Stimulated activated CD4-positive, alpha-beta T cell treated with anti-CD3 and anti-CD28 coated beads, TNF-alpha, amount 100 ng/mL, for 1 hour (primary cell): ENCODE measurements at regions not wholly inside any gene's neighbourhood (a gene's known extent, or its start where the extent isn't known, plus 50 kb on each side); places are given as distances from the start of the nearest gene placed in this dataset.
"Not testable (repeated sequence)": the region's sequence is repeated elsewhere in the genome, so short reads cannot be mapped to it uniquely, and the experiment has no call there.

Experiments used
- DNase-seq, 3 donors: peaks; one replicate each; pipeline ENCODE4 v3.0.0-alpha.2; 2020; ENCODE audit warnings: low read depth in 3 of 3, low spot score in 1 of 3

DNA sequence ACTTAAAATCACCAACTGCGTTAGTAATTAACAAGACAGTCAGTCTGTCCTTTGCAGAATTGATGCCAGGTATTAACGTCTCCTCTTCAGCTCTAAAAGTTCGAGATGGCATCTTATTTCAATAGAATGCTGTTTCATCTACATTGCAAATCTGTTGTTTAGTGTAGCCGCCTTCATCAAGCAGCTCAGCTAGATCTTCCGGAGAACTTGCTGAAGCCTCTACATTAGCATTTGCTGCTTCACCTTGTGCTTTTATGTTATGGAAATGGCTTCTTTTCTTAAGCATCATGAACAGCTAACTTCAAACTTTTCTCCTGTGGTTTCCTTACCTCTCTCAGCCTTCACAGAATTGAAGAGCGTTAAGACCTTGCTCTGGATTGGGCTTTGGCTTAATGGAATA is 95.5 kb upstream of the FAM20C start:
- no peak for DNase-seq

DNA sequence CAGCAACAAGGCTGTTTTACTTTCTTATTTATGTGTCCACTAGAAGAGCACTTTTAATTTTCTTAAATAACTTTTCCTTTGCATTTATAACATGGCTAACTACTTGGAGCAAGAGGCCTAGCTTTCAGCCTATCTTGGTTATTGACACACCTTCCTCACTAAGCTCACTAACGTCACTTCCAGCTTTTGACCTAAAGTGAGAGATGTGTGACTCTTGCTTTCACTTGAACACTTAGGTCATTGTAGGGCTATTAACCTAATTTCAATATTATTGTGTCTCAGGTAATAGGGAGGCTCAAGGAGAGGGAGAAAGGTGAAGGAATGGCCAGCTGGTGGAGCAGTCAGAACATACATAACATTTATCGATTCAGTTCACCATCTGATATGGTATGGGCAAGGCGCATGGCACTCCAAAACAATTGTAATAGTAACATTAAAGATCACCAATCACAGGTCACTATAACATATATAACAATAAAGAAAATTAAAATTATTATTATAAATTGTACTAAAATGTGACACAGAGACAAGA is 95.0 kb upstream of the FAM20C start:
- DNase-seq = no peak

DNA sequence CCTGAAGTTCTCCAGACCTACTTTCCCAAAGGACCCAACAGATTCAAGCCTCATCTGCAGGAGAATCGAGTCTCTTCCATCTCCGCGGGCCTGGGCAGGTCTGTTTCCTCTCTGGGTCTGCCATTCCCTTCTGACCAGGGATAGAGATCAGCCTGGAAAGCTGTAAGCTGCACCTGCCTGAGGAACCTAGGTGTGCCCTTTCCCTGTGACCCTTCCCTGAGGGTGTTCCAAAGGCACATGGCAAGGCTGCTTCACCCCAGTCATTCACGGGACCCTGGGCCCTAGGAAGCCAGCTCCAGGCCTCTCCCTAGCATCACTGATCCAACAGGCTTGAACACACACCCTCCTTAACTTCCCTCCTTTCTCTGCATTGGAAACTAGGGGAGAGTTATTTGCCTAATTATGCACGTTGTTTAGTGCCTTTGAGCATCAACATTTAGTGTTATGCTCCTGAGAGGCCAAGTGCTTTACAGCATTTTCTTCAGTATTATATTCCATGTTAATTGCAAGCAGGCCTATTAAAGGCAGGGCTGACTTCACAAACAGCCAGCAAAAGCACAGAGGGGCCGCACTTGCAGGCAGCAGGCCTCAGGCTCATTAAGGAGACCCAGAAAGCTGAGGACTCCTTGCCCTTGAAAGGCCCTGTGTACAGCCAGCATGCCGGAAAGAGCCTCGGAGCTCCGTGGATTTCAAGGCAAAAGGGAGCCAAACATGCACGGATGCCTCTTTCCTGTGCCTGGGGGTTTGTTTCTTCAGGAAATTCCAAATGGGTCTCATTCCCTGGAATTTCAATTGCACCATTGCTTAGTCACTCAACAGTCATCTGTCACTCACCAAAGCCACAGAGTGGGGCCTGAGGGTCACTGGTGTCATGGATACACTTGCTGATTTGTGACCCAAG is 91.0 kb upstream of the FAM20C start:
- DNase-seq = no peak

DNA sequence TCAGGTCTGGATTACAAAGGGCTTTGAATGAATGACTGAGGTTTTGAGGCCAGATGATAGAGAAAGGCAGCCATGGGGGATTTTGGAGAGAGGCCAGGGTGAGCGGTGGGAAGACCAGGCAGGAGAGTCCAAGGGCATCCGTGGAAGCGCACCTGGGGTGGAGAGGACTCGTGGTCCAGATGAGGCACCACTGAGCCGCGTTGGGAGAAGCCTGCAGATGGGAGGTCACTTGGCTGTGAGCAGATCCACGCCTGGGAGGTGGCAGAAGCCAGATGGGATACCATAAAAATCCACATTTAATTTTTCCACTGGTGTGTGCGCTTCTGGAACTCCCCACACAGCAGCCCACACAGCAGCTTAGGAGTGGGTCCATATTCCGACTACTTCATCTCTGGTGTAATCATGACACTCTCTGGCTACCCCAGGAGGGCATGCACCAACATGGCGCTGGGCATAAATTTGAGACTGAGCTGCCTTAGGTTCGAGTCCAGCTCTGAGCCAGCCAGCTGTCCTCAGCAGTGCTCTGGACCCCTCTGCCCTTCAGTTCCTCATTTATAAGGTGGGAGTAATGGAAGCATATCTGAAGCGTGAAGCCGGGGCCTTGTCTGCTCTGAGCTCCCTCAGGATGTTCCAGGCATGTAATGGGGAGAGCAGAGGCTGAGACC is 90.2 kb upstream of the FAM20C start:
- DNase-seq = no peak

DNA sequence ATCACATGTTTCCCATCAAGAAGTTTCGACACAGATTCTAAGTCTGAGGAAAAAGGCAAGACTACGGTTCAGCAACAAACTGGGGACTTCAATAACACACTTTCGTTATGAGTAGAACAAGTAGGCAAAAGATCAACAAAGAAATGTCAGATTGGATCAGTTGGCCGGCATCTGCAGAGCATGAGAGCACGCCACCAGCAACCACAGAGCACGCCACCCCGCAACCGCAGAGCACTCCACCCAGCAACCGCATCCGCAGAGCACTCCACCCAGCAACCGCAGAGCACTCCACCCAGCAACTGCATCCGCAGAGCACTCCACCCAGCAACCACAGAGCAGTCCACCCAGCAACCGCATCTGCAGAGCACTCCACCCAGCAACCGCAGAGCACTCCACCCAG is 89.7 kb upstream of the FAM20C start:
- DNase-seq = no peak

DNA sequence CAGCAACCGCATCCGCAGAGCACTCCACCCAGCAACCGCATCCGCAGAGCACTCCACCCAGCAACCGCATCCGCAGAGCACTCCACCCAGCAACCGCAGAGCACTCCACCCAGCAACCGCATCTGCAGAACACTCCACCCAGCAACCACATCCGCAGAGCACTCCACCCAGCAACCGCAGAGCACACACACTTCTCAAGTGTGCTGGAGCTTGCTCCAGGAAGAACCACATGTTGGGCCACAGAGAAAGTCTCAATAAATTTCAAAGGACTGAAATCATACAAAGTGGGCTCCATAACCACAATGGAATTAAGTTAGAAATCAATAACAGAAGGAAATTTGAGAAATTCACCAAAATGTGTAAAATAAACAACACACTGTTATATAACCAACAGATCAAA is 88.4 kb upstream of the FAM20C start:
- not testable (repeated sequence) for DNase-seq

DNA sequence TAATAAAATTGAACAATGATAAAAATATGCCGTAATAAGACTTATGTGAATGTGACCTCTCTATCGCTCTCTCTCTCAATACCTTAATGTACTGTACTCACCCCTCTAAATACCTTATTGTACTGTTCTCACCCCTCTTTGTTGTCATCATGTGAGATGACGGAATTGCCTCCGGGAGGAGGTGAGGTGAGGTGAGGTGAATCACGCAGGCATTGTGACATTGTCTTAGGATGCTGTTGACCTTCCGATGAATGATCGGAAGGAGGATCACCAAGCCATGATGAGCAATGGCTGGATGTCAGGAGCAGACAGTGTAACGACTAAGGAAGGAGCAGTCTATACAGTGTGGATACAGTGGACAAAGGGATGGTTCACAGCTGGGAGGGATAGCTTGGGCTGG is 87.4 kb upstream of the FAM20C start:
- no peak for DNase-seq

DNA sequence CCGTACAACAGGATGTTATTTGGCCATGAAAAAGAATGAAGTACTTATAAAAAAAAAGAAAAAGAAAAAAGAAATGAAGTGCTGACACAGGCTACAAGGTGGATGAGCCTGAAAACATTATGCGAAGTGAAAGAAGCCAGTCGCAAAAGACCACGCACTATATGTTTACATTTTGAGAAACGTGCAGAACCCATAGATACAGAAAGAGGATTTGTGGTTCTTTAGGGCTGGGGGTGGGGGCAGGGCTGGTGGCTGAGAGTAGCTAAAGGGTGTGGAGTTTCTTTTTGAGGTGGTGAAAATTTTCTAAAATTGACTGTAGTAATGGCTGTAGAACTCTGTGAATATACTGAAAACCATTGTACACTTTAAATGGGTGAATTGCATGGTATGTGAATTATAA is 86.0 kb upstream of the FAM20C start:
- DNase-seq = no peak

DNA sequence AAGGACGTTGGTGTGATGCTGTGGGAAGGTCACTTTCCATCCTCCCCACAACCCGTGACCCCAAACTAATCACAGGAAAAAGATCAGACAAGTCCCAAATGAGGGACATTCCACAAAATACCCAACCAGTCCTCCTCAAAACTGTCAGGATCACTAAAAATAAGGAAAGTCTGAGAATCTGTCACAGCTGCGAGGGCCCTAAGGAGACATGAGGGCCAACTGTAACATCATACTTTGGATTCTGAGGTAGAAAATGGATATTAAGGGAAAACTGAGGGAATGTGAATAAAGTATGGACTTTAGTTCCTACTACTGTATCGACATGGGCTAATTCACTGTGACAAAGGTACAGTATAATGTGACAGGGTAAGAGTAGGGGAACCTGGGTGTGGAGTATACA is 85.1 kb upstream of the FAM20C start:
- DNase-seq = no peak

DNA sequence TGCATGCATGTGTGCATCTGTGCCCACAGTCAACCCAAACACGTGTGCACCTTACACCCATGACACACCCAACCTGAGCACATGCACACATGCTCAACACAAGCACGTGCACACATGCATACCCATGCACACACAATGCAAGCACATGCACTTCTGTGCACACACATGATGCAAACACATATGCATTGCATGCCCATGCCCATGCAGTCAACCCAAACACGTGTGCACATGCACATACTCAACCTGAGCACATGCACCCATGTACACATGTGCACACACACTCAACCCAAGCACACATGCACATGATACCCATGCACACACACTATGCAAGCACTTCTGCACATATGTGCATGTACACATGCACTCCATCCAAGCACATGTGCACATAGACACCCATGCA is 84.5 kb upstream of the FAM20C start:
- DNase-seq = no peak

DNA sequence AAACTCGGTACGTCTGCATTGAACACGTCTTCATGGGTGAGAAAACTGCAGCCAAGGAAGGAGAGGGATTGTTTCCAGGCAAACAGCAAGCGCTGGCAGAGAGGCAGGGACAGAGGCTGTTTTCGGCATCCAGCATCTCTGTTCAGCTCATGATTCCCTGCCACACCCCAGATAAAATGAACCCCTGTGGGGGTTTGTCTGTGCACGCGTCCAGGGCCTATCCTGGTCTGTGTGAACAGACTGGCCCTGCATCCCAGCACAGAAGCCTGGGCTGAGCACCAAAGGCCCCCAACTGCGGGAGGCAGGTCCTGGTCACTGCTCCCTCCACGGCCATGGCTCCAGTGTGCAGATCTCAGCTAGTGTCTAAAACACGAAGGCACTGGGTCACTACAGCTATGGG is 83.3 kb upstream of the FAM20C start:
- DNase-seq = no peak

DNA sequence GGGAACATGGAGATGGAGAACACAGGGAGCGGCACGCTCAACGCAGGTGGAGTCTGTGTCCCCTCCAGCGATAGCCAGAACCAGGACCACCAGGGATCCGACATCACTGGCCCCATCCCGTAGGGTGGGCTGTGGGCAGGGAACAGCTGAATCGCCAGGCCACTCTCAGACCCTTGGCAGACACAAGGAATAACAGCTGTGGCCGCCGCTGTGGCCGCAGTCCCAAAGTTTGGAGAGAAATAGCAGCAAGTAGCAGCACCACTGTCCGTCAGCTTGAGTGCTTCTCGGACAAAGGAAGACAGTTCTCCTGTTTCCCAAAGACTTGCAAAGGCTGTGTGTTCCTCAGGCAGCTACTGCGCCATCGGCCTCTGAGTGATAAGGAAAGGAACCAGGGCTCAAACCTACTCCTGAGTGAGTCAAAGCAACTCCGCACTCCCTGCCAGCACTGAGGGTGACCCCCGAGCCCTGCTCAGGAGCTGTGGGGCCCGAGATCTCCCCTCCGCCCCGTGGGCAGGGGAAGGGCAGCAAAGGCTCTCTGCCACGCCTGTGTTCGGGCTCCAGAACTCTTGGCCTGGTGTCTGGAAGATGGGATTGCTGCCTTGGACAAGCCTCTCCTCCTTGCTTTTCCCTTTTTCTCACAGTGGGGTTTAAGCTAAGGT is 82.3 kb upstream of the FAM20C start:
- DNase-seq = no peak

DNA sequence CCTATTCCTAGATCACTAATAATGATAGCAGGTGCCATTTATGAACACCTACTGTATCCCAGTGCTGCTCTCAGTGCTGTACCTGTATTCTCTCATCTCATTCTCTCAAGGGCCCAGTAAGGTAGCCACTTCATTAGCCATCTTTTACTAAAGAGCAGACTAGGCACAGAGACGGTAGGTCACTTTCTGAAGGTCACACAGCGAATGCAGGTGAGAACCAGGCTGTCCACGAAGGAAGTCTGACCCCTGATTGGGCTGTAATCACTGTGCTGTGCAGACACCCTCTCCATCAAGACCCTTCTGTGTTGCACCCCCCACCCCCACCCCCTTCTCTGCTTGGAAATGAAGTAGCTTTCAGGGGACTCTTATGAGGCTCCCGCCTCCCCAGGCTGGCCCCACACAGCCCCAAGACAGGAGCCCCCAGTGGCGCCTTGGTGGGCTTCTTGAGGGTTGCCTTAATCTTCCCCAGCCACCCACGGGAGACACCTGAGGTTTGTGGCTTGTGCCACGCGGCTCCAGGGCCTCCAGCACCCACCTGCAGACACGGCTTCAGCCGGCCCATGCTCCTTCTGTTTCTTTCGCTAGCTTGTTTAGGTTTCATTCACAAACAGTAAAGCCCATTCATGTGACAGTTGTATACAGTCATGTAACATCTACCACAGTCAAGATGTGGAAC is 81.7 kb upstream of the FAM20C start:
- no peak for DNase-seq

DNA sequence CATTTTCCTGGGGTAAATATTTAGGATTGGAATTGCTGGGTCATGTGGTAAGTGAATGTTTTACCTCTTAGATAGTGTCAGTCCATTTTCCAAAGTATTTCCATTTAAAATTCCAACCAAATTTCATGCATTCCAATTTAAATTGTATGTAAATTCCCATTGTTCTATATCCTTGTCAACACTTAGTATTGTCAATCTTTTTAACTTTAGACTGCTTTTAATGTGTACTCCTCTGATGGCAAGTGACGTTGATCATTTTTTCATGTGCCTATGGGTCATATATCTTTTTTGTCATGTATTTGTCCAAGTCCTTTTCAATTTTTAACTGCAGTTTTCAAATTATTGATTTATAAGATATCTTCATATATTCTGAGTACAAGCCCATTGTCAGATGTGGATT is 80.8 kb upstream of the FAM20C start:
- DNase-seq = no peak

DNA sequence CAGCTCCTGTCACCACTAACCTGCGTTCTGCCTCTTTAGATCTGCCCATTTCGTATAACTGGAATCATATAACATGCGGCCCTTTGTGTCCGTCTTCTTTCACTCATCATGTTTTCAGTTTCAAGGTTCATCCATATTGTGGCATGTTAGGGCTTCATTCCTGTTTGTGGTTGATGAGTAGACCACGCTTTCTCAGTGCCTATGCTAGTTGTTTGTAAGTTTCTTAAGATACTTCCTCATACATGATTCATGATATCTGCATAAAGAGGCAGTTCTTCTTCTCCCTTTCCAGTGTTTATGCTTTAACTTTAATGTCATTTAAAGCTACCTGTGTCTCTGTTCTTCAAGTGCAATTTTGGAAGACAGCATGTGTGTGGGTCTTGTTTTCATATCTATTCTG is 79.5 kb upstream of the FAM20C start:
- no peak for DNase-seq

DNA sequence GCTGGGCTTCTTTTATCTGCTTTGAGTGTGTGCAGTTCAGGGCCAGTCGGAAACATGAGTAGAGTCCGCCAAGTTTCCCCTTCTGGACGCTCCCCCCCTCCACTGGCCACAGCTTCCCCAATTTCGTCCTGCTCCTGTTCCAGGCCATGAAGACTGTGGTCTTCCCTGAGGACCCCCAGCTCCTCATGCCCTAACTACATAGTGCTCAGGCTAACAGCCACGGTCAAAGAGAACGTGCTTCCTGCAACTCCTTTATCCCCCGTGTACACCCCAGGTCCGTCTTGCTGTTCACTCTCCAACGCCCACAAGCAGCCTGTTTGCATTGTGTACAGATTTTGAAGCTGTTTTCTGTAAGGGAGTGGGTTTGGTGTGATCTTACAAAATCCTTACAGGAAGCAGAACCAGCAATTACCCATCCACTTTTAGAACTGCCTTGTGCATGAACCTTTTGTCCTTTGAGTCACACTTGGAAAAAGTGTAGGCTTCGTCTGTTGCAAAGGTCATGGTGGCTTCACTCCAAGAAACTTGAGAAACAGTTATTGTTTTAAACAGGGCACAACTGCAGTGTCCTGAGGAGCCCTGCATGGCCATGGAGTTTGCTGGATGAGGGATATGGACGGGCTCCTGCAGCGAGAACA is 77.0 kb upstream of the FAM20C start:
- no peak for DNase-seq

DNA sequence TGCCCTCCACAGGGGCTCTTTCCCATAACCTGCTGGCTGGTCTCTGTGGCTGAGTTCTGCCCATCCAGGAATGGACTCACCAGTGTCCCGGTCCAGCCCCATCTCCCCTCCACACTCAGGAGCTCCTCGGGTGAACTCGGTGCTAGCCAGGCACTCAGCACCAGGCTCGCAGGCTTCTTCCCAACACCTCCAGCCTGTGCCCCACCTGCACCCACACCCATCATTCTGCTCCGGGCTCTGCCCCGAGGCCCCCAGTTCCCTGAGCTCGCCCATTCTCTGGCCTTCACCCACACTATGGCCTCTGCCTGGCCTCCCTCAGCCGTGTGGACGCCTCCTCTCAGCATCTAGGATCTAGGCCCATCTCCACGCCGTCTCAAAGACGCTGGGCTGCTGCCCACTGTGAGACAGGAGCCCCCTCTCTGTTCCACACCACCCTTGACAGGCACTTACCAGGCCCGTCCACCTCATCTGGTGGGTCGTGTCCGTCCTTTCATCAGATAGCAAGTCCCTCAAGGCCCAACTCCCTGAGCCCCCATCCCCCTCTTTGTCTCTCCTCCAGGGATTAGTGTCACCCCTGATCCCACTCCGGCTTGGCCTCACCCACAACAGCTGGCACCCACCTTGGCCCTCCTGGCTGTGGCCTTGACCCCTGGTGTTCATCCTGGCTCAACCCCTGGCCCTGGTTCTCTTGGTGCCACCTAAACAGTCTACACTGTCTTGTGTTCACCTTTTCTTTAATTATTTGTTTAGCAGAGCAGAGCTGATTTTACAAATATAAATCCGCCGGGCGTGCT is 76.0 kb upstream of the FAM20C start:
- no peak for DNase-seq

DNA sequence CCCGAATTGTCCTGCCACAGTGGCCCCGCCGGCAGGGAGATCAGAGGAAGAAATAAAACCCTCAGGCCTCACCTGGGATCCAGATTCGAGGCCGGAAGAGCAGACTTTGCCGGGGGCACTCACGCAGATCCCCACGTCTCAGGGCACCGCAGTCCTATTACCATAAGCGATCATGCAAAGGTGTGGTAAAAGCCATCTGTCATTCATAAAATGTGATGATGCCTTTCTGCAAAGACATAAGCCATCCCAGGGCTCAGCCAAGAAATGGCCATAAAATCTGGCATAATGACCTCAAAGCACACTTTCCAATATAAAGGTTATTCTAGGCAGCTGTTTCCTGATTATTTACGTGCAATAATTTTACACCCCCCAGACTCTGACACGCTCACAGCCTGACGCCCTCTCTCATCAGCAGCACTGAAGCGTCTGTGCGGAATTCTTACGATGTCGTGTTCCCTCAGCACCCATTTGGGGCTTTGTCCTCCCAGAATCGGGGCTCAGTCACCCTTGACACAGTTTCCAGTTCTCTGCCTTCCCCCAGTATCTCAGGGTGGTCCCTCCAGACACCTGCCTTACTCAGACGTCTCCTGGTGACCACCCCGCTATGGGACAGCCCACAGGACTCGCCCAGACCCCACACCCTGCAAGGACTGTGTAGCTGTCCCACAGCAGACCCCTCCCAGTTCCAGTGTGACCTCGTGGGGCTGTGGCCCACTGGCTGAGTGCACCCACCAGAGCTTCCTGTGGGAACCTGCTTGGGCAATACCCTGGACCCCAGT is 74.3 kb upstream of the FAM20C start:
- no peak for DNase-seq

DNA sequence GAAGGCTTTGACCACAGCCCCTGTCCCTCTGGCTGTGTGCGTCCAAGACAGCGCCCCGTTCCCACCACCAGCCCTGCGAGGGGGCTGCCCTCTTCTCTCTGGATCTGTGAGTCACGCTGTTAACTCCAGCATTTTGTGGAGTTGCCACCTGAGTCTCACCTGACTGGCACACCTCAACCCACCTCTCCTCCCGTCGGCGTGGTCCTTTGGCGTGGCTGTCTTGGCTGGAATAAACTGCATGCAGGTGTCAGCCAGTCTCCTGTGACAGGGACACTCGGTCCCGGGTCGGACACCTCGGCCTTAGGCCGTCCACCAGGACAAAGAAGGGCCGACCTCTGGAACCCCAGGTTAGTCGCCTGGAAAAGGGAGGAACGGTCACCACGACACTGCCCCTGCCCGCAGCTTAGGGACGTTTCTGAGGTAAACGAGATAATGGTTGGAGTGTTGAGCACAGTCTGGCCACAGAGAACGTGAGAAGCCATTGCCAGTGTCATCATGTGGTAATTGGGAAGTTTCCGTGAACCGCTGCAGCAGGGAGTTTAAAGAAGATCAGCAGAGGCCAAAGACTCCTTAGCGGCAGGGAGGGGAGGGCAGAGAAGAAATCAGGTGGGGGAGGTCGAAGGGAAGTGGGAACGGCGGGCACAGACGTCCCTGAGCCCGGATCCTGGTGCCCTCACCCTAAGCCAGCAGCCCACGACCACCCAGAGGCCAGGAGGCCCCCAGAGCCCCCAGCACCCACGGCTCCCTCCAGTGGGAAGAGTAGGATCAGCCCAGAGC is 73.6 kb upstream of the FAM20C start:
- no peak for DNase-seq
